ENCODE measurements at regions not wholly inside any gene's neighbourhood (a gene's known extent, or its start where the extent isn't known, plus 50 kb on each side); places are given as distances from the start of the nearest gene placed in this dataset.

GRCh38 chr3:139778682-139779233 lies 101.0 kb upstream of the NMNAT3 start:
- DNase-seq (ENCODE audit: low spot score) = no peak

GRCh38 chr3:139774560-139775302 lies 97.0 kb upstream of the NMNAT3 start:
- DNase-seq (ENCODE audit: low spot score) = peak; percentile 10

GRCh38 chr3:139772539-139773500 lies 95.0 kb upstream of the NMNAT3 start:
- no peak for DNase-seq (ENCODE audit: low spot score)

GRCh38 chr3:139771331-139771730 lies 93.6 kb upstream of the NMNAT3 start:
- DNase-seq (ENCODE audit: low spot score) = no peak

- no peak for DNase-seq (ENCODE audit: low spot score)
Observed at GRCh38 chr3:139770577-139770976, 92.8 kb upstream of the NMNAT3 start.

- no peak for DNase-seq (ENCODE audit: low spot score)
Observed at GRCh38 chr3:139769796-139770195, 92.0 kb upstream of the NMNAT3 start.

- DNase-seq (ENCODE audit: low spot score) = no peak
Observed at GRCh38 chr3:139764936-139765335, 87.2 kb upstream of the NMNAT3 start.

- DNase-seq (ENCODE audit: low spot score) = no peak
Observed at GRCh38 chr3:139764069-139764905, 86.5 kb upstream of the NMNAT3 start.

GRCh38 chr3:139762302-139762701 lies 84.5 kb upstream of the NMNAT3 start:
- no peak for DNase-seq (ENCODE audit: low spot score)

GRCh38 chr3:139759470-139759869 lies 81.7 kb upstream of the NMNAT3 start:
- DNase-seq (ENCODE audit: low spot score) = no peak

- DNase-seq (ENCODE audit: low spot score) = no peak
Observed at GRCh38 chr3:139758654-139759291, 81.0 kb upstream of the NMNAT3 start.

GRCh38 chr3:139757448-139758030 lies 79.8 kb upstream of the NMNAT3 start:
- DNase-seq (ENCODE audit: low spot score) = no peak

GRCh38 chr3:139756529-139757103 lies 78.8 kb upstream of the NMNAT3 start:
- no peak for DNase-seq (ENCODE audit: low spot score)

- no peak for DNase-seq (ENCODE audit: low spot score)
Observed at GRCh38 chr3:139755551-139755950, 77.8 kb upstream of the NMNAT3 start.

GRCh38 chr3:139751789-139752188 lies 74.0 kb upstream of the NMNAT3 start:
- DNase-seq (ENCODE audit: low spot score) = no peak

- no peak for DNase-seq (ENCODE audit: low spot score)
Observed at GRCh38 chr3:139746481-139746880, 68.7 kb upstream of the NMNAT3 start.

GRCh38 chr3:139745831-139746230 lies 68.1 kb upstream of the NMNAT3 start:
- DNase-seq (ENCODE audit: low spot score) = no peak

- no peak for DNase-seq (ENCODE audit: low spot score)
Observed at GRCh38 chr3:139738697-139739096, 60.9 kb upstream of the NMNAT3 start.

- no peak for DNase-seq (ENCODE audit: low spot score)
Observed at GRCh38 chr3:139737682-139738361, 60.0 kb upstream of the NMNAT3 start.

- no peak for DNase-seq (ENCODE audit: low spot score)
Observed at GRCh38 chr3:139735191-139735590, 57.4 kb upstream of the NMNAT3 start.
